SK-N-SH treated with all-trans-retinoic acid at 6 μM for 48 hours (cell line): ENCODE measurements at regions not wholly inside any gene's neighbourhood (a gene's known extent, or its start where the extent isn't known, plus 50 kb on each side); places are given as distances from the start of the nearest gene placed in this dataset.

Experiments
- ARNTL ChIP-seq: fragments of 450-650 bp; formaldehyde crosslinking; IDR thresholded peaks from 2 replicates; pipeline ENCODE4 v1.5.0; 2020; ENCODE audit warnings: low read depth, mild to moderate bottlenecking, moderate library complexity, borderline replicate concordance
- CSDC2 ChIP-seq: fragments of 250-450 bp; sonication (Bioruptor Pico); IDR thresholded peaks from 2 replicates; pipeline ENCODE4 v1.5.0; 2020; ENCODE audit warnings: mild to moderate bottlenecking, moderate library complexity
- OSR1 ChIP-seq: fragments of 250-450 bp; sonication (Bioruptor Pico); IDR thresholded peaks from 2 replicates; pipeline ENCODE4 v1.8.0; 2022; ENCODE audit warnings: moderate library complexity, mild to moderate bottlenecking, inconsistent platforms
- TF ChIP-seq, protein P1 (sequence below): fragments of 250-450 bp; sonication (Bioruptor Pico); IDR thresholded peaks from 2 replicates; pipeline ENCODE4 v1.5.0; 2020; ENCODE audit warnings: mild to moderate bottlenecking, moderate library complexity
- TF ChIP-seq, protein P2 (sequence below): fragments of 250-450 bp; sonication (Bioruptor Pico); IDR thresholded peaks from 2 replicates; pipeline ENCODE4 v1.8.0; 2020; ENCODE audit warnings: mild to moderate bottlenecking, moderate library complexity, borderline replicate concordance

DNA sequence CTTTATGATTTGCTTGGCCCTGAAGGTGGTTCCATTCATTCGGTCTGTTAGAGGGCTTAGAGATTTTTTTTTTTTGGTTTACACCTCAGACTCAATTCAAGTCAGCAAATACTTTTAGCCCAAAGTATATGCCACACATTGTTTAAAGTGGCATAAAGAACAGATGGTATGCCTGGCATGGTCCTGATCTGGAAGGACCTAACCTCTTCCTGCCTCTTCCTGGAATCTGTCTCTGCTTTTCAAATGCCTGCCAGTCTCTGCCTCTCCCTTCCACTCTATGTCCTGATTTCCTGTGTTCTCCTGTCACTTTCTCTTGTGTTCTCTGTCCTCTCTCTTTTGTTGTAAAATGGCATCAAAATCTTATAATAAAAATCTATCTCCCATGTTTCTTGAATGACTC, 158.0 kb downstream of the ANKRD30B start:
- TF ChIP-seq, protein P1, sequence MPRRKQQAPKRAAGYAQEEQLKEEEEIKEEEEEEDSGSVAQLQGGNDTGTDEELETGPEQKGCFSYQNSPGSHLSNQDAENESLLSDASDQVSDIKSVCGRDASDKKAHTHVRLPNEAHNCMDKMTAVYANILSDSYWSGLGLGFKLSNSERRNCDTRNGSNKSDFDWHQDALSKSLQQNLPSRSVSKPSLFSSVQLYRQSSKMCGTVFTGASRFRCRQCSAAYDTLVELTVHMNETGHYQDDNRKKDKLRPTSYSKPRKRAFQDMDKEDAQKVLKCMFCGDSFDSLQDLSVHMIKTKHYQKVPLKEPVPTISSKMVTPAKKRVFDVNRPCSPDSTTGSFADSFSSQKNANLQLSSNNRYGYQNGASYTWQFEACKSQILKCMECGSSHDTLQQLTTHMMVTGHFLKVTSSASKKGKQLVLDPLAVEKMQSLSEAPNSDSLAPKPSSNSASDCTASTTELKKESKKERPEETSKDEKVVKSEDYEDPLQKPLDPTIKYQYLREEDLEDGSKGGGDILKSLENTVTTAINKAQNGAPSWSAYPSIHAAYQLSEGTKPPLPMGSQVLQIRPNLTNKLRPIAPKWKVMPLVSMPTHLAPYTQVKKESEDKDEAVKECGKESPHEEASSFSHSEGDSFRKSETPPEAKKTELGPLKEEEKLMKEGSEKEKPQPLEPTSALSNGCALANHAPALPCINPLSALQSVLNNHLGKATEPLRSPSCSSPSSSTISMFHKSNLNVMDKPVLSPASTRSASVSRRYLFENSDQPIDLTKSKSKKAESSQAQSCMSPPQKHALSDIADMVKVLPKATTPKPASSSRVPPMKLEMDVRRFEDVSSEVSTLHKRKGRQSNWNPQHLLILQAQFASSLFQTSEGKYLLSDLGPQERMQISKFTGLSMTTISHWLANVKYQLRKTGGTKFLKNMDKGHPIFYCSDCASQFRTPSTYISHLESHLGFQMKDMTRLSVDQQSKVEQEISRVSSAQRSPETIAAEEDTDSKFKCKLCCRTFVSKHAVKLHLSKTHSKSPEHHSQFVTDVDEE (CRISPR knock-in tag) = no peak
- no peak for TF ChIP-seq OSR1
- TF ChIP-seq, protein P2, sequence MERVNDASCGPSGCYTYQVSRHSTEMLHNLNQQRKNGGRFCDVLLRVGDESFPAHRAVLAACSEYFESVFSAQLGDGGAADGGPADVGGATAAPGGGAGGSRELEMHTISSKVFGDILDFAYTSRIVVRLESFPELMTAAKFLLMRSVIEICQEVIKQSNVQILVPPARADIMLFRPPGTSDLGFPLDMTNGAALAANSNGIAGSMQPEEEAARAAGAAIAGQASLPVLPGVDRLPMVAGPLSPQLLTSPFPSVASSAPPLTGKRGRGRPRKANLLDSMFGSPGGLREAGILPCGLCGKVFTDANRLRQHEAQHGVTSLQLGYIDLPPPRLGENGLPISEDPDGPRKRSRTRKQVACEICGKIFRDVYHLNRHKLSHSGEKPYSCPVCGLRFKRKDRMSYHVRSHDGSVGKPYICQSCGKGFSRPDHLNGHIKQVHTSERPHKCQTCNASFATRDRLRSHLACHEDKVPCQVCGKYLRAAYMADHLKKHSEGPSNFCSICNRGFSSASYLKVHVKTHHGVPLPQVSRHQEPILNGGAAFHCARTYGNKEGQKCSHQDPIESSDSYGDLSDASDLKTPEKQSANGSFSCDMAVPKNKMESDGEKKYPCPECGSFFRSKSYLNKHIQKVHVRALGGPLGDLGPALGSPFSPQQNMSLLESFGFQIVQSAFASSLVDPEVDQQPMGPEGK (CRISPR knock-in tag) = no peak
- TF ChIP-seq CSDC2 (CRISPR knock-in tag) = no peak
- TF ChIP-seq ARNTL (CRISPR knock-in tag) = no peak
